Endothelial cell of umbilical vein (primary cell): ENCODE measurements at regions not wholly inside any gene's neighbourhood (a gene's known extent, or its start where the extent isn't known, plus 50 kb on each side); places are given as distances from the start of the nearest gene placed in this dataset.

Experiments
- BruUV-seq: library from RNA; stranded (reverse); fragments of 400-500 nt; replicated peaks from 2 replicates; lab custom pipeline; 2021; lab: Mats Ljungman, UMichigan
- CTCF ChIA-PET: fragments of 300-600, 350-600 bp; sonication (Branson Sonifier 250); formaldehyde crosslinking; loops from one replicate; lab custom pipeline; 2021; ENCODE audit warnings: antibody characterized with exemption, inconsistent platforms; lab: Charles Lee
- POLR2A ChIA-PET: fragments of 300-600, 350-600 bp; sonication (Branson Sonifier 250); formaldehyde crosslinking; loops from one replicate; lab custom pipeline; 2021; ENCODE audit warnings: antibody characterized with exemption, inconsistent platforms; lab: Charles Lee
- DNase-seq: peaks from one replicate; pipeline ENCODE4 v3.0.0-alpha.2; 2011; ENCODE audit warnings: low read depth, low spot score
- FAIRE-seq: peaks from 2 replicates; lab custom pipeline; 2011; peaks lifted over from hg19 to GRCh38; lab: Jason Lieb, UNC
- H2AFZ ChIP-seq: 2 replicates; pipeline ENCODE4 v1.6.0; 2012; ENCODE audit warnings: low read depth, low read length, control low read depth, inconsistent platforms
- H3K27ac ChIP-seq: 2 replicates; pipeline ENCODE4 v1.5.1; 2011; ENCODE audit warnings: low read depth, mild to moderate bottlenecking, control low read depth, low read length, moderate library complexity; ENCODE audit not compliant: insufficient read depth
- H3K27me3 ChIP-seq, 2 experiments: 2 replicates each; pipeline versions ENCODE4 v1.6.0 to v1.6.1; 2011; ENCODE audit warnings: low read length in 2 of 2, mixed read lengths in 1 of 2; ENCODE audit not compliant: control insufficient read depth in 2 of 2, insufficient read depth in 2 of 2
- H3K36me3 ChIP-seq, 2 experiments: 2 replicates in 1 of 2; 3 replicates in 1 of 2; pipeline ENCODE4 v1.5.1; 2011; ENCODE audit warnings: low read length in 2 of 2, mild to moderate bottlenecking in 1 of 2, moderate library complexity in 1 of 2; ENCODE audit not compliant: control insufficient read depth in 2 of 2, insufficient read depth in 2 of 2; ENCODE audit errors: extremely low read depth in 1 of 2
- H3K4me1 ChIP-seq: 3 replicates; pipeline ENCODE4 v1.5.1; 2011; ENCODE audit warnings: mild to moderate bottlenecking, low read length; ENCODE audit not compliant: control insufficient read depth, insufficient read depth; ENCODE audit errors: extremely low read depth
- H3K4me2 ChIP-seq: 2 replicates; pipeline ENCODE4 v1.6.1; 2011; ENCODE audit warnings: low read length, control low read depth, mixed read lengths; ENCODE audit not compliant: insufficient read depth
- H3K4me3 ChIP-seq, 3 experiments: fragments of 200-600 bp in 1 of 3; sonication (generic), shearing (Covaris generic) in 1 of 3; replicated peaks in 1 of 3; 2 replicates each; pipeline ENCODE4 v1.5.1; 2011 to 2016; ENCODE audit warnings: control low read depth in 3 of 3, low read length in 3 of 3, mild to moderate bottlenecking in 2 of 3, inconsistent platforms in 1 of 3, low read depth in 1 of 3, moderate library complexity in 1 of 3; ENCODE audit not compliant: insufficient read depth in 1 of 3
- H3K79me2 ChIP-seq: 2 replicates; pipeline ENCODE4 v1.6.0; 2012; ENCODE audit warnings: low read length, inconsistent platforms; ENCODE audit not compliant: control insufficient read depth, insufficient read depth
- H3K9ac ChIP-seq: replicated peaks from 2 replicates; pipeline ENCODE3; 2011; ENCODE audit warnings: low read length, control low read depth; ENCODE audit not compliant: insufficient read depth; ENCODE audit errors: extremely low read depth
- H3K9me1 ChIP-seq: replicated peaks from 3 replicates; pipeline ENCODE4 v1.6.0; 2011; ENCODE audit warnings: mild to moderate bottlenecking, low read length; ENCODE audit not compliant: control insufficient read depth, insufficient read depth; ENCODE audit errors: extremely low read depth
- H3K9me3 ChIP-seq: replicated peaks from 2 replicates; pipeline ENCODE4 v1.5.1; 2012; ENCODE audit warnings: low read length, inconsistent platforms; ENCODE audit not compliant: control insufficient read depth, insufficient read depth
- H4K20me1 ChIP-seq: replicated peaks from 2 replicates; pipeline ENCODE3; 2011; ENCODE audit warnings: mild to moderate bottlenecking, low read length; ENCODE audit not compliant: control insufficient read depth, insufficient read depth; ENCODE audit errors: extremely low read depth
- EZH2 ChIP-seq: IDR thresholded peaks from 2 replicates; pipeline ENCODE4 v1.6.1; 2012; ENCODE audit warnings: borderline replicate concordance, low read depth, mild to moderate bottlenecking, moderate library complexity, low read length, inconsistent platforms; ENCODE audit not compliant: severe bottlenecking
- GATA2 ChIP-seq: IDR thresholded peaks from 2 replicates; pipeline ENCODE4 v1.7.0; 2011; ENCODE audit warnings: low read depth, mild to moderate bottlenecking, moderate library complexity, mixed read lengths, low read length; ENCODE audit not compliant: insufficient read length, insufficient read depth
- POLR2A ChIP-seq: IDR thresholded peaks from 2 replicates; pipeline ENCODE4 v1.6.1; 2012; ENCODE audit warnings: low read depth, mild to moderate bottlenecking, control low read depth, low read length
- dilution Hi-C: fragments of 300-500 bp; cut with MboI; formaldehyde crosslinking; loops from one replicate; pipeline ENCODE4 v1.15.0; 2019; ENCODE audit warnings: low sequenced_read_pairs; ENCODE audit not compliant: extremely low pct_ligation_motif_present
- intact Hi-C: fragments of 100-400 bp; cut with micrococcal nuclease; formaldehyde crosslinking; loops from one replicate; pipeline ENCODE4 v1.10.0; 2022
- TF ChIP-seq, protein P1 (sequence below), 2 donors: IDR thresholded peaks; 1 replicate in 1 of 2; 2 replicates in 1 of 2; pipeline ENCODE4 v1.5.1; 2011; ENCODE audit warnings: low read length in 2 of 2, mild to moderate bottlenecking in 2 of 2, moderate library complexity in 2 of 2, control low read depth in 1 of 2, inconsistent platforms in 1 of 2, low read depth in 1 of 2; ENCODE audit not compliant: insufficient read depth in 1 of 2; ENCODE audit errors: extremely low read depth in 1 of 2

GRCh38 chr7:55265836-55266642 is 99.1 kb upstream of the LANCL2 start:
- dilution Hi-C loops, result no loop called here
- POLR2A ChIA-PET, result no interaction called here

More at GRCh38 chr7:55265836-55266642, 99.1 kb upstream of the LANCL2 start:
- DNase-seq (no peak), FAIRE-seq (no peak)
- Histone ChIP-seq H3K9ac (no peak overlapping the region), H3K27ac (no peak overlapping the region), H3K9me3 (no peaks in the 10 kb centered on the region), H3K4me1 (no peaks in the 10 kb centered on the region), H3K9me1 (no peaks in the 10 kb centered on the region), H3K79me2 (no peaks in the 10 kb centered on the region), H3K36me3 (no peaks in the 10 kb centered on the region), H4K20me1 (no peaks in the 10 kb centered on the region), H3K27me3 (peaks cover 8 to 20% of the 10 kb centered on the region in 2 experiments), H3K4me3 (no peak overlapping the region), H3K4me2 (no peak overlapping the region), H2AFZ (no peak overlapping the region)
- no peak for TF ChIP-seq POLR2A
- TF ChIP-seq GATA2, result no peak
- TF ChIP-seq, protein P1, sequence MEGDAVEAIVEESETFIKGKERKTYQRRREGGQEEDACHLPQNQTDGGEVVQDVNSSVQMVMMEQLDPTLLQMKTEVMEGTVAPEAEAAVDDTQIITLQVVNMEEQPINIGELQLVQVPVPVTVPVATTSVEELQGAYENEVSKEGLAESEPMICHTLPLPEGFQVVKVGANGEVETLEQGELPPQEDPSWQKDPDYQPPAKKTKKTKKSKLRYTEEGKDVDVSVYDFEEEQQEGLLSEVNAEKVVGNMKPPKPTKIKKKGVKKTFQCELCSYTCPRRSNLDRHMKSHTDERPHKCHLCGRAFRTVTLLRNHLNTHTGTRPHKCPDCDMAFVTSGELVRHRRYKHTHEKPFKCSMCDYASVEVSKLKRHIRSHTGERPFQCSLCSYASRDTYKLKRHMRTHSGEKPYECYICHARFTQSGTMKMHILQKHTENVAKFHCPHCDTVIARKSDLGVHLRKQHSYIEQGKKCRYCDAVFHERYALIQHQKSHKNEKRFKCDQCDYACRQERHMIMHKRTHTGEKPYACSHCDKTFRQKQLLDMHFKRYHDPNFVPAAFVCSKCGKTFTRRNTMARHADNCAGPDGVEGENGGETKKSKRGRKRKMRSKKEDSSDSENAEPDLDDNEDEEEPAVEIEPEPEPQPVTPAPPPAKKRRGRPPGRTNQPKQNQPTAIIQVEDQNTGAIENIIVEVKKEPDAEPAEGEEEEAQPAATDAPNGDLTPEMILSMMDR (IDR thresholded peaks at IDR 0.05; ENCODE audit: extremely low read depth in 1 of 2, insufficient read depth in 1 of 2, low read depth in 1 of 2, low read length in 2 of 2), result no peak
- TF ChIP-seq EZH2, result no peak
- BruUV-seq, result no TSS peak
- intact Hi-C loops, result no loop called here
- CTCF ChIA-PET, result interaction anchor here (0.7 to 5.2 kb wide), 5 partner anchors 11 to 491 kb away, joined by 3 to 32 read pairs (median 7); no protein-coding TSS in a partner anchor
